Myocyte (in vitro differentiated cells): ENCODE measurements at regions not wholly inside any gene's neighbourhood (a gene's known extent, or its start where the extent isn't known, plus 50 kb on each side); places are given as distances from the start of the nearest gene placed in this dataset.
"Not testable (repeated sequence)": the region's sequence is repeated elsewhere in the genome, so short reads cannot be mapped to it uniquely, and the experiment has no call there.

Experiments
- DNase-seq: peaks from one replicate; pipeline ENCODE4 v3.0.0-alpha.2; 2012; ENCODE audit warnings: low read depth

DNA sequence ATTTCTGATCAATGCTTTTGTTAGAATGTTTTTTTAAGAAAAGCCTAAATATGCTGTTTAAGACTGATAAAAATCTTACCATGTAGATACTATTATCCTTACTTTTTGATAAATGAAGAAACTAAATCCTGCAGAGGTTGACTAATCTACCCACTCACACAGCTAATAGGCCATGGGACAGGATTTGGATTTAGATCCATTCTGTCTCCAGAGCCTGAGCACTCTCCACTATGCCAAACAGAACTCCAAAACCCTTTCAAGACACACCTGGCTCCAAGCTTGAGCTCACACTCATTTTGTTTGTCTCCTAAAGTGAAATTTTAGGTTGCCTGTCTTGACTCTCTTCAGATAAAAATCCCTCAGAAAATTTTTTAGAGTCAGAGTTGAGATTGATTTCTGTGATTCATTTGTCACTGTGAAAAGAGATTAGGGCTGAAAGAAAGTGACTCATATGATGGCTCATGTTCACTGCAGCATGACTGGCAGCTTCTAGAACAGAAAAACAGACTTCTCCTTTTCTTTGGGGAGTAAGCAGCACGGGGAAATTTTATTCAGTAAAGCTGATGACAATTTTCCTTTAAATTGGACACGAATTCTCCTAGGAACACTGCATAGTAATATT, 132.3 kb upstream of the POT1 start:
- DNase-seq, result peak; percentile 67

DNA sequence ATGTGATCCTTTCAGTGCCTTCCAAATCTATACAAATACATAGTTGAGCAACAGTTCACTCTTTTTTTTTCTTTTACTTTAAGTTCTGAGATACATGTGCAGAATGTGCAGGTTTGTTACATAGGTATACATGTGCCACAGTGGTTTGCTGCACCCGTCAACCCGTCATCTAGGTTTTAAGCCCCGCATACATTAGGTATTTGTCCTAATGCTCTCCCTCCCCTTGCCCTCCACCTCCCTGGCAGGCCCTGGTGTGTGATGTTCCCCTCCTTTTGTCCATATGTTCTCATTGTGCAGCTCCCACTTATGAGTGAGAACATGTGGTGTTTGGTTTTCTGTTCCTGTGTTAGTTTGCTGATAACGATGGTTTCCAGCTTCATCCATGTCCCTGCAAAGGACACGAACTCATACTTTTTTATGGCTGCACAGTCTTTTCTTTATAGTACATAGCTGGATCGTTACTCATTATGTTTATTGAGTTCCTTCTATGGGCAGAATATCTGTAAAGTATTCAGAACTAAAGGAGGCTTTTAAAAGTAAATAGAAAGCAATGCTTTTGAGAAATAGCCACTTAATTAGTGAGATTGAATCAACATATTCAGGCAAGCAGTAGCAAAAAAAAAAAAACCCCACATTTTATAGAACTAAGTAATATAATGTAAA, 131.6 kb upstream of the POT1 start:
- not testable (repeated sequence) for DNase-seq

DNA sequence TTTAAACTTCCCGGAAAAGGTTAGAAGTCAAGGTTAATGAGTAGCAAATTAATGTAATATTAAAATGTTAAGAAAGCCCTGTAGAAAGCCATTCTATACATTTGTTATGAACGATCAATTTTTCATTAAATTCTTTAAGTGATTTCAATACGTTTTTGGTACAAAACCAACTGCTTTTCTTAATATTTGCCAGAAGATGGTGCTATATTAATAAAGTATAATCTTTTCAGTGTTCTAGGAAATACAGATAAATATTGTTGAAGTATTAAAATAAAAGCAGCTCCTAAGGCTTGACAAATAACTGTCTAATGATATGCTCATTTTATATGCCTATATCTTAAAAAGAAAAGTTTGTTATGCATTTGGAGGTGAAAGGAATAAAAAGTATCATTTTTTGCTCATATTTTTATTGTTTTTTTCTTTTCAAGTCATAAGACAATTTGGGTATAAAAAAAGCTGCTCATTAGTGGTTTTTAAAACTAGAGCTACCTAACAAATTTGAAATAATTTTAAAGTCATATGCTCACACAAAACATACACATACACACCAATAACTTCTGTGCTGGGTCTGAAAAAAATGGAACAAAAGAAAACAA, 130.3 kb upstream of the POT1 start:
- peak; percentile 16 for DNase-seq

- peak; percentile 9 for DNase-seq
These were observed 128.3 kb upstream of the POT1 start for GRCh38 chr7:125057963-125058362.

GRCh38 chr7:125055376-125055775, 125.8 kb upstream of the POT1 start:
- no peak for DNase-seq

DNA sequence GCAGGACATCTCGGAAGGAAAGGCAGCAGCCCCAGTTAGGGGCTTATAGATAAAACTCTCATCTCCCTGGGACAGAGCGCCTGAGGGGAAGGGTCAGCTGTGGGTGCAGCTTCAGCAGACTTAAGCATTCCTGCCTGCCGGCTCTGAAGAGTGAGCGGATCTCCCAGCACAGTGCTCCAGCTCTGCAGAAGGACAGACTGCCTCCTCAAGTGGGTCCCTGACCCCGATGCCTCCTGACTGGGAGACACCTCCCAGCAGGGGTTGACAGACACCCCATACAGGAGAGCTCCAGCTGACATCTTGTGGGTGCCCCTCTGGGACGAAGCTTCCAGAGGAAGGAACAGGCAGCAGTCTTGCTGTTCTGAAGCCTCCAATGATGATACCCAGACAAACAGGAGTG, 117.1 kb upstream of the POT1 start:
- no peak for DNase-seq

- DNase-seq, result no peak
These were observed 103.9 kb upstream of the POT1 start for GRCh38 chr7:125033506-125033905.

- DNase-seq, result no peak
These were observed 103.3 kb upstream of the POT1 start for GRCh38 chr7:125032943-125033342.

GRCh38 chr7:125030756-125031387, 101.2 kb upstream of the POT1 start:
- DNase-seq, result no peak

DNA sequence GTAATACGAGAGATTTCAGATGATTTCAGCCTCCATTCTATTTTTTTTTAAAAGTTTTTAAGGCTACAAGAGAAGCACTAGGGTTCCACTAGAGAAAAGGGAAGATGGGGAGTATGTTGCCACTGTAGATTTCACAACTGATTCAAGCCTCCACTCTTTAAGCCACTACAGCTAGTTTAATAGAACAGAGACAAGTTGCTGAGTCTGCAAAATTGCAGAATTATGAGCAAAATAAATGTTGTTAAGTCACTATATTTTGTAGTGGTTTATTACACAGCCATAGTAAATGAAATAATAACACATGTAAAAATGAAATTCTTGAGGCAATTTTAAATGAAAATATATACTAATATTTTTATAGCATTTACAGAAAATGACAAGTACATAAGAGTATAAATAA, 96.0 kb upstream of the POT1 start:
- no peak for DNase-seq

- no peak for DNase-seq
These were observed 91.2 kb upstream of the POT1 start for GRCh38 chr7:125020801-125021200.

DNA sequence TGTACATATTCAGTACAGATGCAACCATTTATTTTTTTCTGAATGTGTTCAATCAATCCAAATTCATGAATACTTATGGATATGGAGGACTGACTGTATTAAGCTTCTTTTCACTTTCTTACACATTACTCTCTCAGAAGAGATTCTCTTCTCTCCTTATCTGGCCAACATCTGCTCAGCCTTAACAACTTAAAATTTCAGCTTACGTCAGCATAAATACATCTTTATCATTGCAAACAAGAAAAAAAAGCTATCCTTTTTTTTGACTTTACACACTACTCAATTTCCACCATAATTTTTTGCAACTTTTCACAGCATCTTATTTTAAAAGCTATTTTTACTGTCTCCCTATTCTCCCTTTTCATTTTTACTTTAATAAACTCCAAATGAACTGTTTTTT, 80.9 kb upstream of the POT1 start:
- no peak for DNase-seq

GRCh38 chr7:124996778-124997177, 67.2 kb upstream of the POT1 start:
- no peak for DNase-seq

GRCh38 chr7:124992851-124993562, 63.4 kb upstream of the POT1 start:
- DNase-seq, result peak; percentile 29

- DNase-seq, result no peak
These were observed 60.3 kb upstream of the POT1 start for GRCh38 chr7:124989911-124990310.
